Fibroblast of skin of back (primary cell): ENCODE measurements at regions not wholly inside any gene's neighbourhood (a gene's known extent, or its start where the extent isn't known, plus 50 kb on each side); places are given as distances from the start of the nearest gene placed in this dataset.

Source experiments
- DNase-seq: peaks from one replicate; pipeline ENCODE4 v3.0.0-alpha.2; 2013

GRCh38 chr13:30107121-30107520, 200.2 kb downstream of the KATNAL1 start:
- DNase-seq = no peak

- DNase-seq = no peak
These were observed 202.0 kb downstream of the KATNAL1 start for GRCh38 chr13:30105381-30105780.

- no peak for DNase-seq
These were observed 204.1 kb downstream of the KATNAL1 start for GRCh38 chr13:30103161-30103840.

DNA sequence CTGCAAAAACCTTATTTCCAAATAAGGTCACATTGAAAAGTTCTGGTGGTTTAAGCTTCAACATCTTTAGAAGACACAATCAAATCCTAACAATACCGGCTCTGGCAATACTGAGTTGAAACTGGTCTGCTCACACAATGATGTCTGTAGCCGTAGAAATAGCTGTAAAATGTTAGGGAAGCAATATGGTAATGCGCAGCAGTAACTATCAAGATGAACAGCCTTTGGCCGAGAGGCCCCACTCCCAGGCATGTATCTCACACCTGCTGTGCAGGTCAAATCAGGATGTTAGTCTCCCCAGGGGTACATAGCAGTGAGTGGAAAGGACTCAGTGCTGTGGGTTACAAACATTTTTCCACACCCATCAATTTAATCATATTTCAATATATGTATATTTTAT, 207.1 kb downstream of the KATNAL1 start:
- no peak for DNase-seq

GRCh38 chr13:30097701-30098100, 209.7 kb downstream of the KATNAL1 start:
- DNase-seq = no peak

DNA sequence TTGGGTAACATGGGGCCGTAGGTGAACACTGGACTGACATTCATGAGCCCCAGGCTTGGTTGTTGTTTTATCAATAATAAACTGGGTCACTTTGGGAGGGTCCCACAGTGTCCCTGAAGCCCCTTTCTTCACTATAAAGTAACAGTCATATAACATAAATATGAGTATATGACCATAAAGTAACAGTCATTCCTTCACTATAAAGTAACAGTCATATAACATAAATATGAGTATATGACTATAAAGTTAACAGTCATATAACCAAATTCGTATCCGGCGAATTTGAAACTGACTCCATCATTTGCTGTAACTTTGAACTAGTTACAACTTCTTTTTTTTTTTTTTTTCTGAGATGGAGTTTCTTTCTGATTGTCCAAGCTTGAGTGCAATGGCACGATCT, 210.3 kb downstream of the KATNAL1 start:
- no peak for DNase-seq

DNA sequence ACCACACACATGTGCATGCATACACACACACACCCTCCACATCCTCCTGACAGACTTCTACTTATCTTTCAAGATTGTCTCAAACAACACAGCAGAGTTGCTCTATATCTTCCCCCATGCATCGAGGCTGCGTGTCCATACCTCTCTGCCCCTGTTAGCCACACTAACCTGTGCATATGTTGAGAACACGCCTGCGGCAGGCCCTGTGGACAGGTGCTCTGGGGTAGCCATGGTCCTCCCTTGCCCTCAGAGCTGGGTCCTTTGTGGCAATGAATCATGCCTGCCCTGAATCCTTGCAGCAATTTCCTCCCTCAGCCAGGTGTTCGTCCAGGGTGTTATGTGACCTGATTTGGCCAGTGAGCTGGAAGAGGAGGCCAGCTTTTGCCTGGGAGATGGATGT, 213.3 kb downstream of the KATNAL1 start:
- no peak for DNase-seq

DNA sequence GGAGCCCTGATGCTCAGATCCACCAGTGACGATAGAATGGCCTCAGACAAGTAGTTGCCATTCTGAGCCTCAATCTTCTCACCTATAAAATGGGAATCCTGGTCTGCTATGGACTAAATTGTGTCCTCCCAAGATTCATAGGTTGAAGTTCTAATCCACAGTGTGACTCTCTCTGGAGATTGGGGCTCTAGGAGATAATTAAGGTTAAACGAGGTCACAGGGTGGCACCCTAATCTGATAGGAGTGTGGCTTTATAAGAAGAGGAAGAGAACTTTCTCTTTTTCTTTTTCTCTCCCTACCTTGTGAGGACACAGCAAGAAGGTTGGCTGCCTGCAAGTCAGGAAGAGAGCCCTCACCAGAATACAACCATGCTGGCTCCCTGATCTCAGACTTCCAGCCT, 214.1 kb downstream of the KATNAL1 start:
- no peak for DNase-seq

GRCh38 chr13:30091691-30092090, 215.7 kb downstream of the KATNAL1 start:
- DNase-seq = no peak

DNA sequence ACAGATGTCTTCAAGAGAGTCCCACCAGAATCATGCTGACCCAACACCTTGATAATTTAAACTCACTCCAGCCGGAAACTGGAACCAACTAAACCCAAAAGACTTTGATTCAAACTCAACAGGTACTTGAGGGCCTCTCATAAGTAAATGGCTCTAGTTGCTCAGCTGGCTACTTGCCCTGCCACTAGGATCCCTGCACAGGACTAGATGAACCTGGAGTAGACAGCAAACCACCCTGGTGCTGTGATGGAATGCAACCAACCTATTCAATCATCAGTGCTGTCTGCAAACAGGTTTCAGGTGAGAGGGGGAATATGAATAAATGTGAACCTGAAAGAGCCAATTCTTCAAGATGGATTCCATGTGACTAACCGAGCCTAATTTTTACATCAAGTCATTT, 216.3 kb downstream of the KATNAL1 start:
- no peak for DNase-seq

- DNase-seq = no peak
These were observed 219.0 kb downstream of the KATNAL1 start for GRCh38 chr13:30088312-30088855.

DNA sequence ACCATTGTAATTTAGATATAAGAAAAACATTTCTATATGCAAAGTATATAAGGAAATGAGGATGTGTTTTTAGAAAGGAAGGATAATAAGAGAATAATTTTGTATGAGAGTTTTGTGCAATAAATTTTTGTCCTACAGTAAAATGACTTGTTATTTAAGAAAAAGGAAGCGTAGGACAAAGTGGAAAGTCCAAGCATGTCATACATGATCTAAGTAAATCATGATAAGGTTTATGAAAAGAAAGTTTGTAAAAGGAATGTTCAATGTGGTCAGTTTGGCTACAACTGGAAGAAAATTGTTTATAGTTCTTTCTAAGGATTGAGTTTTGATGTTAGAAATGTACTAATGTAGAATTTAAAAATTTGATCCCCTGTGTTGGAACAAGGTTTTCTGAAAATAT, 222.3 kb downstream of the KATNAL1 start:
- no peak for DNase-seq

GRCh38 chr13:30082391-30082790, 225.0 kb downstream of the KATNAL1 start:
- DNase-seq = no peak

DNA sequence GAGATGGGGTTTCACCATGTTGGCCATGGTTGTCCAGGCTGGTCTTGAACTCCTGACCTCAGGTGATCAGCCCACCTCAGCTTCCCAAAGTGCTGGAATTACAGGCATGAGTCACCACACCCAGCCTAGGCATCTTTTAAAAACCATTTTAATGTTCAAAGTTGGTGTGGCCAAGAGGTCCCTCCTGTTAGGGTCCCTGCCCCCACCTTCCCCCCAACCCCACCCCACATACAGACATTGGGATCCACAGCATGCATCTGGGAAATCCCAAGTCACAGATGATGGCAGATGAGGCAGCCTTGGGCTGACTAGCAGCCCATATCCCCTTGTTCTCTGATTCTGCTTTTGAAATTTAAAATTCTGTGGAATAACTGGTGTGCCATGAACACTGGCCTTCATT, 226.0 kb downstream of the KATNAL1 start:
- DNase-seq = no peak

DNA sequence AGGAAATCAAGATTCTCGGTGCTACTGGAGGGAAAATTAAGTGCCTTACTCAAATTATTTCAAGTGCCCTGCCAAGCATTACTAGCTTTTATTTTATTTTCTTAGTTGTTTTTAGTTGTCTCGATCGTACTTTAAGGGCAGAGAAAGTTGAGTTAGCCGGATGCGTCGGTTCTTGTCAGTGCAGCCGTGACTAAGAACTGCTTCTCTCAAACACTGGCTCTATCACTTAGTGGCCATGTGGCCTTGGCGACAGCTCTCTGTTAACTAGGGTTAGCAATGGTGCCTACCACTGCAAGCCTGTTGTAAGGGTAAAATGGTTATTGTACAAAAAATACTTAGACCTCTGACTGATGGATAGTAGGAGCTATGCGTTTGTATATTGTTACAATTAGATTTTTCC, 227.8 kb downstream of the KATNAL1 start:
- DNase-seq = no peak

- no peak for DNase-seq
These were observed 227.6 kb upstream of the UBL3 start for GRCh38 chr13:30078059-30078458.

DNA sequence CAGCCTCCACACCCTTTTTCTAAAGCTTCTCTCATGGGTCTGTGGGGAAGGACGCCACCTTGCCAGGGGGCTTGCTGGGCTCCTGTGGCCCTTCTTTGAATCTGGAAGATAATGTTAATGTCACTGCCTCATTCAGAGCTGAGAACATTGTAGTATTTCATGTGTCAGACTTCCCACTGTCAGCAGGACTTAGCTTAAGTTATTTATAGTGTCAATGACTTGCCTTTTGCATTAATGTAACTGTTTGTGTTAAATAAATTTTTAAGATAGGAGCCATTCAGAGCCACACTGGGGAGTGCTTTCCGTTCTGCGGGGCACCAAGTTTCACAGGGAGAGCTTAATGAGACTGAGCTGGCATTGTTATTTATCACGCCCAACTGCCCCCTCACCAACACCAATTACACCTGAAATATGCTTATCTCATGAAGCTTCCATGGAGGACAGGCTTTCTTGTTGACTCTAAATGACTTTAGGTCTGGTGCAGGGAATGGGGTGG, 226.9 kb upstream of the UBL3 start:
- DNase-seq = no peak

DNA sequence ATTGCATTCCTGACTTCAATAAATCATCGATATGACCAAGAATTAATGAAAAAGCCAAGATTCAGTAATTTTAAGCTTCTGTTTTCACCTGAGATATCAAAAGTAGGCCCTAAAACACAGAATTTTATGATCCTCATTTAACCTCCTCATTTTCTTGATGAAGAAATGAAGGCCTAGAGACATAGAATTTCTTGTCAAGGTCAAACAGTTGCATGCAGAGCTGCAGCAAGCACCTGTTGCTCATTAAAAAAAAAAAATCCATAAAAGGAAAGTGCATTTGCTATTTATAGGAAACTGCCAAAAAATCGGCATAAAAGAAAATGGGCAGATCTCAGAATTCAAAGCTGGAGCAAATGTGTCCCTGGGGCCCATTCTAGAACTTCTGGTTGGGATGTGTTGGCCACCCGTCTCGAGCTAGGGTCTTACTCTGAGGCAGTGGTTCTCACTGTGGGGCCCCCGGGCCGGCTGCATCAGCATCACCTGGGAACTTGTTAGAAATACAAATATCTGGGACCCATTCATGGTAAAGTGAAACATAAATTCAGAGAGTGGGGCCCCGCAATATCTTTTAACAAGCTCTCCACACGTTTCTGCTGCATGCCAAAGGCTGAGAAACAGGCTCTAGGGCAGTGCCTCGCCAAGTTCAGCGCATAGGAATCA, 224.7 kb upstream of the UBL3 start:
- no peak for DNase-seq

DNA sequence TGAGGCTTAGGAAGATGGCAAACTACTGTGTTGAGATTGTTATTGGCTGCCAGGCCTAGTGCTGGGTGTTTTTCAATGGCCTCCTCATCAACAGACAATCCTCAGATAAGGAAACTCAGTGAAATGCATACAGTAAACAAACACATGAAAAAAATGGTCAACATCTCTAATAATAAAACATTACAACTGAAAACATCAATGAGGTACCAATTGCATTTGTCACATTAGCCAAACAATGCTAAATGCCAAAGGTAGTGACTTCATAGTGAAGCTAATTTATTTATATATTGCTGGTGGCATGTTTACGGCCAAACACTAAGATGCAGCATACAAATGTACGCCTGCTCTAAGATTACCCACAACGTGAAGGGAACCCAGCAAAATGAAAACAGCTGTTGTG, 224.0 kb upstream of the UBL3 start:
- DNase-seq = no peak

- no peak for DNase-seq
These were observed 222.4 kb upstream of the UBL3 start for GRCh38 chr13:30072818-30073186.

DNA sequence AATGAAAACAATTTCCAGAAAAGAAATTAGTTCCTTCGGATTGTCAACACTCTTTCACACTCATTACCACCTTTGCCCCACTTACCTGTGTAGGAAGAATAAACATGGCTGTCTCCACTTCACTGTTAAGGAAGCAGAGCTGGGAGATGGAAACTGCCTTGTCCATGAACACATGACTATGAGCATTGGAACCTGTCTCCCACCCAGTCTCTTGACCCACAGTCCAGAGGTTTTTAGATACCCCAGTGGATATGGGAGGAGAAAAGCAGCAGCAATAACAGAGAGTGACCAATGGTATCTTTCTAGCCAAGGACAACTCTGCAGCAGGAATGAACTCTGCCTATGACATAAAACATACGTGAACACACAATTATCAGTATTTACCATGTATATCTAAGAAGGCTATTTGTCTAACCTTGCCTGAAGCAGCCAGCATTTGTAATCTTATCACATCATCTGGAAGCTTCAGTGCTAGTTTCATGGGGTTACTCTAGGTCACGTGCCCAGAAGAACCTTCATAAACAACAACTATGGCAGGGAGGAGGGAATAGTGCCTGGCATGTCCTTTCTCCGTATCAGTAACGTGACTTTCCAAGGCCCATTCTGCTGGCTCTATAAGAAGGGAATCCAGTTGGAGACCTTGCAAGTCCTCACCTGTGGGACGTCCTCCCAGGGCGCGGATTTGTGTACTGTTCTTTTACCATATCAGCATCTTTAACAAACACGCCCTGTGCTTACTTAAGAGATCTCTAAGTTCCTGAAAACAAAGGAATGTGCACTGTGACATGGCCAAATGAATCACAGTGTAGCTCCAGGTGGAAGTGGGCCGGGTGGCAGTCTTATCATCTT, 221.8 kb upstream of the UBL3 start:
- no peak for DNase-seq

GRCh38 chr13:30065181-30065580, 214.8 kb upstream of the UBL3 start:
- peak; percentile 2 for DNase-seq

DNA sequence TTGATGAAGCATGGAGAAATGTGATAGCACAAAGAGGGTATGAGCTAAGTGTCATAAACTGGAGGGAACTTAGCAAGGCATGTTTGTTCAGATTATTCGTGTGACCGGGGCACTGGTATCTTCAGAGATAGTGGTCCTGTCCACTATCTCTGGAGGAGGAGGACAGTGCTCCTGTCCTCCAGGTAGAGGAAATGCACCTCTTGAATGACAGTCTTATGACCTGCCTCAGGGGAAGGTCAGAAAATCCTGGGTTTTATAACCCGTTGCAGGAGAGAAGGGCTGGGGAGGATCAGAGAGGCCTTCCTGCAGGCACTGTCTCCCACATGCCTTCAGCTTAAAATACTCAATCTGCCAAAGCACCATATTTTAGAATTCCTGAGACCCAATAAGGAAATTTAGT, 213.5 kb upstream of the UBL3 start:
- DNase-seq = no peak
